Neuronal stem cell (in vitro differentiated cells): ENCODE measurements at regions not wholly inside any gene's neighbourhood (a gene's known extent, or its start where the extent isn't known, plus 50 kb on each side); places are given as distances from the start of the nearest gene placed in this dataset.

Source experiments
- DNase-seq: peaks from one replicate; pipeline ENCODE4 v3.0.0-alpha.2; 2013; ENCODE audit warnings: low spot score
- H2AFZ ChIP-seq: one replicate; pipeline ENCODE4 v1.6.1; 2013; ENCODE audit warnings: mild to moderate bottlenecking, low read length, inconsistent platforms
- H2AK5ac ChIP-seq: 2 replicates; pipeline ENCODE4 v1.6.1; 2013; ENCODE audit warnings: low read depth, mild to moderate bottlenecking, inconsistent platforms, low read length, moderate library complexity, mixed read lengths
- H2BK120ac ChIP-seq: 2 replicates; pipeline ENCODE4 v1.6.1; 2013; ENCODE audit warnings: low read depth, mild to moderate bottlenecking, inconsistent platforms, low read length, moderate library complexity, mixed read lengths
- H2BK12ac ChIP-seq: one replicate; pipeline ENCODE4 v1.6.1; 2013; ENCODE audit warnings: low read length, inconsistent platforms
- H2BK15ac ChIP-seq: 2 replicates; pipeline ENCODE4 v1.6.1; 2013; ENCODE audit warnings: mild to moderate bottlenecking, low read length, inconsistent platforms, mixed read lengths
- H2BK5ac ChIP-seq: one replicate; pipeline ENCODE4 v1.6.1; 2013; ENCODE audit warnings: inconsistent platforms, mild to moderate bottlenecking, low read length, moderate library complexity
- H3K14ac ChIP-seq: one replicate; pipeline ENCODE4 v1.6.1; 2013; ENCODE audit warnings: low read length, inconsistent platforms
- H3K18ac ChIP-seq: 2 replicates; pipeline ENCODE4 v1.6.1; 2013; ENCODE audit warnings: low read length, inconsistent platforms
- H3K23ac ChIP-seq: 2 replicates; pipeline ENCODE4 v1.6.1; 2013; ENCODE audit warnings: low read depth, mild to moderate bottlenecking, mixed read lengths, low read length, inconsistent platforms; ENCODE audit not compliant: poor library complexity
- H3K27ac ChIP-seq: replicated peaks from 3 replicates; pipeline ENCODE4 v1.5.1; 2013; ENCODE audit warnings: low read length, inconsistent platforms
- H3K27me3 ChIP-seq, 3 experiments: 2 replicates each; pipeline ENCODE4 v1.6.1; 2013; ENCODE audit warnings: low read length in 3 of 3, mild to moderate bottlenecking in 2 of 3, inconsistent platforms in 1 of 3, low read depth in 1 of 3, mixed read lengths in 1 of 3, moderate library complexity in 1 of 3; ENCODE audit not compliant: control insufficient read depth in 3 of 3, insufficient read depth in 3 of 3
- H3K36me3 ChIP-seq, 2 donors: replicated peaks in 1 of 2; 2 replicates each; pipeline ENCODE4 v1.6.1; 2013; ENCODE audit warnings: low read length in 2 of 2; ENCODE audit not compliant: control insufficient read depth in 2 of 2, insufficient read depth in 2 of 2
- H3K4ac ChIP-seq: 2 replicates; pipeline ENCODE4 v1.6.1; 2013; ENCODE audit warnings: inconsistent platforms, mild to moderate bottlenecking, low read length, moderate library complexity
- H3K4me1 ChIP-seq, 2 donors: 1 replicate in 1 of 2; 2 replicates in 1 of 2; pipeline ENCODE4 v1.6.1; 2013; ENCODE audit warnings: low read length in 2 of 2, low read depth in 1 of 2; ENCODE audit not compliant: control insufficient read depth in 2 of 2, insufficient read depth in 1 of 2
- H3K4me2 ChIP-seq: one replicate; pipeline ENCODE4 v1.6.1; 2013; ENCODE audit warnings: mild to moderate bottlenecking, low read length, inconsistent platforms; ENCODE audit not compliant: insufficient read depth, poor library complexity, severe bottlenecking
- H3K4me3 ChIP-seq, 2 donors: 2 replicates each; pipeline ENCODE4 v1.5.1; 2013; ENCODE audit warnings: low read length in 2 of 2, mild to moderate bottlenecking in 2 of 2, inconsistent platforms in 1 of 2, moderate library complexity in 1 of 2
- H3K79me1 ChIP-seq: one replicate; pipeline ENCODE4 v1.6.1; 2013; ENCODE audit warnings: low read depth, mild to moderate bottlenecking, inconsistent platforms, low read length, moderate library complexity
- H3K9ac ChIP-seq: one replicate; pipeline ENCODE4 v1.6.1; 2013; ENCODE audit warnings: mild to moderate bottlenecking, low read depth, low read length, inconsistent platforms; ENCODE audit not compliant: poor library complexity
- H3K9me3 ChIP-seq, 2 donors: replicated peaks in 1 of 2; 2 replicates each; pipeline versions ENCODE3 to v1.6.1; 2013; ENCODE audit warnings: low read length in 2 of 2, mild to moderate bottlenecking in 2 of 2, inconsistent platforms in 1 of 2, low read depth in 1 of 2, mixed read lengths in 1 of 2, moderate library complexity in 1 of 2; ENCODE audit not compliant: control insufficient read depth in 2 of 2, insufficient read depth in 1 of 2
- H4K8ac ChIP-seq: one replicate; pipeline ENCODE4 v1.6.1; 2013; ENCODE audit warnings: low read depth, mild to moderate bottlenecking, inconsistent platforms, low read length, moderate library complexity
- H4K91ac ChIP-seq: one replicate; pipeline ENCODE4 v1.6.1; 2013; ENCODE audit warnings: low read length, low read depth, mild to moderate bottlenecking, inconsistent platforms; ENCODE audit not compliant: poor library complexity
- WGBS, 2 donors: extraction: QIAGEN DNeasy Blood & Tissue Kit; methylation state at CpG; one replicate each; pipeline ENCODE4 v1.1.7; 2013; ENCODE audit warnings: missing lambda C conversion rate in 2 of 2, mixed read lengths in 1 of 2; ENCODE audit not compliant: insufficient read length in 2 of 2, insufficient replicate concordance in 1 of 2; ENCODE audit errors: extremely low coverage in 2 of 2; 5-methylcytosine and 5-hydroxymethylcytosine counted together

- no peak overlapping the region for H2AK5ac ChIP-seq
- H3K4me1 ChIP-seq, result no peaks in the 10 kb centered on the region
- H3K79me1 ChIP-seq, result no peaks in the 10 kb centered on the region
- no peak overlapping the region for H3K4me2 ChIP-seq
- no peak overlapping the region for H3K14ac ChIP-seq
- no peaks in the 10 kb centered on the region for H3K27me3 ChIP-seq
- H3K4me3 ChIP-seq, result no peak overlapping the region
- no peak for DNase-seq
- H2BK12ac ChIP-seq, result no peak overlapping the region
- H2BK120ac ChIP-seq, result no peak overlapping the region
- H3K9ac ChIP-seq, result no peak overlapping the region
- H3K4ac ChIP-seq, result no peak overlapping the region
- no peak overlapping the region for H3K23ac ChIP-seq
- no CpG with 5 or more reads among the region's 1 CpG for WGBS, 2 donors
- no peak overlapping the region for H2AFZ ChIP-seq
- H3K27ac ChIP-seq, result no peak overlapping the region
- no peak overlapping the region for H4K91ac ChIP-seq
- H2BK5ac ChIP-seq, result no peak overlapping the region
- no peak overlapping the region for H3K18ac ChIP-seq
- no peaks in the 10 kb centered on the region for H3K9me3 ChIP-seq
- H2BK15ac ChIP-seq, result no peak overlapping the region
- H3K36me3 ChIP-seq, result no peaks in the 10 kb centered on the region
- no peak overlapping the region for H4K8ac ChIP-seq
These were observed 484.0 kb downstream of the NAF1 start for GRCh38 chr4:162682651-162683050.

DNA sequence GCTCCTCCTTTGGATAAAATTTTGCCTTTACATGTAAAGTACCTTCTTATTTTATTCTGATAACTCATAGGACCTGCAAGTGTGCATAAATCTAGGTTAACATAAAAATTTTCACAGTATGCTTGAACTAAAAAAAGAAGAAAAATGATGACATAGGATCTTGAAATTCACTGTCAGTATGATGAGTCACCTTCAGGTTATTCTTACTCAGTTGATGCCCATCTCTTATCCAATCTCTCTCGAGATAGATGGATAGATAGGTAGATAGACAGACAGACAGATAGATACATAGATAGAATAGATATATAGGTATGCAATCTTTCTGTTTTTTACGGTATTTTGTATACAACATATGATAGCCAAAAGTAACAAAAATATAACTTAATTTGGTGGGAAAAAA, 485.5 kb downstream of the NAF1 start:
- Histone ChIP-seq H3K9me3 (no peaks in the 10 kb centered on the region), H3K4me2 (no peak overlapping the region), H3K27me3 (no peaks in the 10 kb centered on the region), H3K36me3 (no peaks in the 10 kb centered on the region), H2BK120ac (no peak overlapping the region), H3K4me3 (no peak overlapping the region), H2AK5ac (no peak overlapping the region), H3K4me1 (no peaks in the 10 kb centered on the region), H3K9ac (no peak overlapping the region), H3K18ac (no peak overlapping the region), H3K23ac (no peak overlapping the region), H3K4ac (no peak overlapping the region), H3K14ac (no peak overlapping the region), H3K79me1 (no peaks in the 10 kb centered on the region), H2BK15ac (no peak overlapping the region), H4K8ac (no peak overlapping the region), H4K91ac (no peak overlapping the region), H2BK5ac (no peak overlapping the region), H2AFZ (no peak overlapping the region), H2BK12ac (no peak overlapping the region), H3K27ac (no peak overlapping the region)
- DNase-seq, result no peak
- WGBS, 2 donors, result no CpG with 5 or more reads among the region's 2 CpGs

GRCh38 chr4:162675661-162676060, 491.0 kb downstream of the NAF1 start:
- no peak for DNase-seq
- H2BK15ac ChIP-seq, result no peak overlapping the region
- no peak overlapping the region for H2AFZ ChIP-seq
- H3K4me3 ChIP-seq, result no peak overlapping the region
- H3K27me3 ChIP-seq, result no peaks in the 10 kb centered on the region
- no peak overlapping the region for H2BK120ac ChIP-seq
- H3K23ac ChIP-seq, result no peak overlapping the region
- H3K4ac ChIP-seq, result no peak overlapping the region
- no peak overlapping the region for H3K14ac ChIP-seq
- no peaks in the 10 kb centered on the region for H3K4me1 ChIP-seq
- H2AK5ac ChIP-seq, result no peak overlapping the region
- H4K8ac ChIP-seq, result no peak overlapping the region
- no CpG with 5 or more reads among the region's 2 CpGs for WGBS, 2 donors
- H2BK5ac ChIP-seq, result no peak overlapping the region
- no peak overlapping the region for H3K27ac ChIP-seq
- no peak overlapping the region for H4K91ac ChIP-seq
- H3K9me3 ChIP-seq, result no peaks in the 10 kb centered on the region
- no peak overlapping the region for H3K9ac ChIP-seq
- H3K4me2 ChIP-seq, result no peak overlapping the region
- no peak overlapping the region for H2BK12ac ChIP-seq
- no peaks in the 10 kb centered on the region for H3K36me3 ChIP-seq
- H3K18ac ChIP-seq, result peak overlapping the region; percentile 41
- no peaks in the 10 kb centered on the region for H3K79me1 ChIP-seq

- H3K4me1 ChIP-seq, result no peaks in the 10 kb centered on the region
- no peak overlapping the region for H3K27ac ChIP-seq
- H3K27me3 ChIP-seq, result no peaks in the 10 kb centered on the region
- no peak overlapping the region for H2BK120ac ChIP-seq
- no peak overlapping the region for H4K8ac ChIP-seq
- no peak overlapping the region for H3K14ac ChIP-seq
- no peak overlapping the region for H3K9ac ChIP-seq
- peaks cover 0 to 2% of the 10 kb centered on the region in 2 donors for H3K36me3 ChIP-seq
- no peak overlapping the region for H2BK12ac ChIP-seq
- no peak overlapping the region for H3K23ac ChIP-seq
- no peak overlapping the region for H2AFZ ChIP-seq
- H3K9me3 ChIP-seq, result peaks cover 0 to 7% of the 10 kb centered on the region in 2 donors
- H3K18ac ChIP-seq, result no peak overlapping the region
- H3K4me3 ChIP-seq, result no peak overlapping the region
- no peak overlapping the region for H2BK15ac ChIP-seq
- no peak overlapping the region for H3K4me2 ChIP-seq
- WGBS, 2 donors, result no CpG with 5 or more reads among the region's 1 CpG
- H2AK5ac ChIP-seq, result no peak overlapping the region
- no peak for DNase-seq
- H2BK5ac ChIP-seq, result no peak overlapping the region
- H4K91ac ChIP-seq, result no peak overlapping the region
- H3K4ac ChIP-seq, result no peak overlapping the region
- H3K79me1 ChIP-seq, result no peaks in the 10 kb centered on the region
These were observed 498.1 kb upstream of the FSTL5 start for GRCh38 chr4:162661913-162662312.
